Hepatocyte (in vitro differentiated cells): ENCODE measurements at regions not wholly inside any gene's neighbourhood (a gene's known extent, or its start where the extent isn't known, plus 50 kb on each side); places are given as distances from the start of the nearest gene placed in this dataset.

Source experiments
- CTCF ChIP-seq: fragments of 200-600 bp; sonication (generic); IDR thresholded peaks from 2 replicates; pipeline ENCODE4 v1.5.1; 2016; ENCODE audit warnings: antibody characterized with exemption, mild to moderate bottlenecking; ENCODE audit not compliant: poor library complexity
- EZH2 ChIP-seq: fragments of 200-600 bp; sonication (generic); IDR thresholded peaks from 2 replicates; pipeline ENCODE4 v1.6.1; 2016; ENCODE audit warnings: antibody characterized with exemption, mild to moderate bottlenecking, borderline replicate concordance
- EZH2phosphoT487 ChIP-seq: fragments of 200-600 bp; sonication (generic); IDR thresholded peaks from one replicate; pipeline ENCODE4 v1.6.1; 2018; ENCODE audit warnings: antibody characterized with exemption, mild to moderate bottlenecking, low read depth, moderate library complexity; ENCODE audit not compliant: unreplicated experiment, severe bottlenecking

GRCh38 chr6:112428477-112428876, 81.3 kb downstream of the RFPL4B start:
- TF ChIP-seq CTCF = no peak
- TF ChIP-seq EZH2phosphoT487 = no peak
- TF ChIP-seq EZH2 = no peak
